Activated T-cell treated with anti-CD3 and anti-CD28 coated beads for 48 hours (primary cell): ENCODE measurements at regions not wholly inside any gene's neighbourhood (a gene's known extent, or its start where the extent isn't known, plus 50 kb on each side); places are given as distances from the start of the nearest gene placed in this dataset.

Source experiments
- DNase-seq: peaks from one replicate; pipeline ENCODE4 v3.0.0-alpha.2; 2020; ENCODE audit warnings: low read depth

DNA sequence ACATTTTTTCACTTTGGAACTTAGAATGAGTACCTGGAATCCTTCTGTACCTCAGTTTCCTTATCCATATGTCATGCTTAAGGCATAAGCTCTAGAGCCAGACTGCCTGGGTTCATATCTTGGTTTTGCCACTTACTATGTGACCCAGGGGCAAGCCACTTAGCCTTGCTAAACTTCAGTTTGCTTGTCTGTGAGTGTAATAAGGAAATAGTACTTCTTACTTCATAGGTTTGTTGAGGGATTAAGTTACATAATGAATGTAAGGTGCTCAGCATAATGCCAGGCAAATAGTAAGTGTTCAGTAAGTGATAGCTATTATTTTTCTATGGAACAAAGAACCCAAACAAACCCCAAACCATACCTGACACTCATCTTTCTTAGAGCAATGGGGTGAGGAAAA lies 225.1 kb downstream of the BCAT1 start:
- DNase-seq = no peak

DNA sequence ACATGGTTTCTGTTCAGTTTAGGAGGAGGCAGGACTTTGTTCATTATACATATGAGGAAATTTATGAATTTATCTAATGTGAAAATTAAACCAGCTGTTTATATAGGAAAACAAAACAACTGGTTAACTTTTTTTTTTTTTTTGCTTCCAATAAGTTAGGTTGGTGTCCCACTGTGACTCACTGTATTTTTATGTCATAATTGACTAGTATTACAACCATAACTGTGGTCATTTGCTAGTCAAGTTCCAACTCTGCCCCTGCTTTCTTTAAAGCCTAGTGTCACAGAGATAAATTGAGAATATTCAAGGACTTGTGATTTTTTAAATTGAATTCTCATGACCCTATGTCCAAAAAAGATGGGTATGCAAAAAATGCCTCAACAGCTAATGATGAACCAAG lies 227.7 kb downstream of the BCAT1 start:
- DNase-seq = no peak

DNA sequence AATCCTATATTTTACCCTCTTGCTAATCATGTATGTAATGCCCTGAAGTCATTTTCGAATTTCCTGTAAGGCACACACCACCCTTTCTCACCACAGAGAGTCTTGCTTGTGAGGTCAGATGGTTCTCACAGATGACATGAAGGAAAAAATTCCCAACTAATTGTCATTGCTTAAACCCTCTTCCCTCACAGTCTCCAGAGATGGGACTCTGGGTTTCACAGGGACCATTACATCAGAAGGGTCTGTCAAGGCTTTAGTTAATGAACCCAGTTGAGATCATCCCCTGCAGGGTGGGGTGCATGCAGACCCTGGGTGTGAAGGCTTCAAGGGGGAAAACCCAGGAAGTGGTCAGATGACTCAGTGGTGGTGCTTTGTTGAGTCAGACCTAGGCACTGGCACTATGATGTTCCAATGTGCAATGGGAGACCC lies 229.6 kb downstream of the BCAT1 start:
- DNase-seq = peak; percentile 46

DNA sequence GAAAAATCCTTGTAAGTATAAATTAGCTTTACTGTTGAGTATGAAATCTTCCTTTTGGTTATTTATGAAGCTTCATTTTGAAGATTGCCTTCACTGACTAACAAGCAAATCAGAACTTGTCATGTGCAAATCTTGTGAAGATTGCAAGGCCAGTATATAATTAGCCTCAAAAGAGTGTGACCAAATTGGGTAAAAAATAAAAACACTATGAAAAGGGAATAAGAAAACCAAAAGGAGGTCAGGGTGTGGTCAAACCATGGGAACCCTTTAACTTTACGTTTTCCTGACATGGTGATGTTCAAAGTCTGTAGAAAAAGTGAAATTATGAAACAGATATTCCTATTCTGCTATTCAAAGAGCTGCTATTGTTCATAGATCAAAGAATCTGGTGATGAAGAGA lies 230.3 kb downstream of the BCAT1 start:
- DNase-seq = no peak

DNA sequence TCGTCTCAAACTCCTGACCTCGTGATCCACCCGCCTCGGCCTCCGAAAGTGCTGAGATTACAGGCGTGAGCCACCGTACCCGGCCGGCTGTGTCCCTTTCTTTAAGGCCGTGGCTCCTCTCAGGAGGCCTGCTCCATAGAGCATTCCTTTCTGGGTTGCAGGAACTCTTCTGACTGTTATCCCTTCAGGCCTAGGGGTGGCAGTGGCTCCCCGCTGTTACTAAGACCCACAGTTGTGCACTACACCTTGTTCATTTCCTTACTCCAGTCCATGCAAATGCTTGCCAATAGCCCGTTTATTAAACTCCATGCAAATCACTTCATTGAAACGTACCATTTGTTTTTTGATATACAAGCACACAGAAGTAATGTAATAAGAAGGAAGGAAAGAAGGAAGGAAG lies 234.7 kb downstream of the BCAT1 start:
- no peak for DNase-seq

DNA sequence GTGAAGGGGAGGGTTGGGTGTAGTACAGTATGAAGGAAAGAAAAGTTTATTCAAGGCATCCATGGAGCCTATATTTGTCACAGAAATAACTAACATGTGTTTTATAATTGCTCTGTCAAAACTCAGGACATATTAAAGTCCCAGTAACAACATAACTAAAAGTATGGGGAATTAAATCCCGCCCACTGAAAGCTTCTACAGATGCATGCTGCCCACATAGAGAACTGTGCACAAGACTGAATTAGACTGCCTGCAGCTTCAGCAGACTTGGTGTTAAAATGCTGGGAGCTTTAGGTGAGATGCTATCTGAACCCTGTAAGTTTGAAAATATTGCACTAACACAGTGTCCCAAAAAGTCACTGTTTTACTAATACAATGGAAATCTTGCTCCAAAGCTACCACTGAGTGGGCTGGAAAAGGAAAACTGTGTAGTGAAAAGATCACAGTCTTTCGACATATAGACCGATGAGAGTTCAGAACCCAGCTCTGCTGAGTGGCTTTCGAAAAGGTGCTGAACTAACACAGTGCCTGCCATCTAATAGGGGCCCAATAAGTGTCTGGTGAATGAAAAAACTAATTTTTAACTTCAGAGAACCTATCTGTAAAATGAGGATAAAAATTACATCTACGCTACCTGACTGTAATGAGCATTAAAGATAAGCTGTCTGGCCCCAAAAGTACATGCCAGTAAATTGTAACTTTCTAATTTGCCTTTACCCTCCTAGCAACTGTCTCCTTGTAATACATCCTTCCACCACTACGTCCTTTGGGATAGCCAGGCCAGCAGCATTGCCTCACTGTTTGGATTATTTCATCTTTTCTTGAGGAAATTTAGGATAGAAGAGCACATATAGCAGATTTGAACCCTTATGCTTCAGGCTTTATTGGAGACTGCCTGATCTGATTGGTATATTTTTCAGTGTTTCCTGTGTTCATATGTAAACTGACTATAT lies 237.6 kb downstream of the BCAT1 start:
- no peak for DNase-seq

DNA sequence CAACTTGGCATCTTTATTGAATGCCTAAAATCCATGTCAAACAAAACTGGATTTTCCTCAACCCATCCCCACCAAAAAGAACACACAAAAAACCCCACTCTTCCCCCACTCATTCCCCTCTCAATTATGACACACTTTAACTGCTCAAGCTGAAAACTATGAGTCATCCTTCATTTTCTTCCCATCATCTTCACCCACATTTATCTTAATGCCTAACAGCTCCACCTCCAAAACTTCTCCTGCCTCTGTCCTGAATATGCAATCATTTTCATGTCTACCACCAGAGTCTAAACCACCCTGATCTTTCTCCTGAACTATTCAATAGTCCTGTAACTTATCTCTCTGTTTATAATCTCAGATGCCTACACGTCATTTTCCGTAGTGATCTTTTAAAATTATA lies 239.7 kb downstream of the BCAT1 start:
- no peak for DNase-seq

DNA sequence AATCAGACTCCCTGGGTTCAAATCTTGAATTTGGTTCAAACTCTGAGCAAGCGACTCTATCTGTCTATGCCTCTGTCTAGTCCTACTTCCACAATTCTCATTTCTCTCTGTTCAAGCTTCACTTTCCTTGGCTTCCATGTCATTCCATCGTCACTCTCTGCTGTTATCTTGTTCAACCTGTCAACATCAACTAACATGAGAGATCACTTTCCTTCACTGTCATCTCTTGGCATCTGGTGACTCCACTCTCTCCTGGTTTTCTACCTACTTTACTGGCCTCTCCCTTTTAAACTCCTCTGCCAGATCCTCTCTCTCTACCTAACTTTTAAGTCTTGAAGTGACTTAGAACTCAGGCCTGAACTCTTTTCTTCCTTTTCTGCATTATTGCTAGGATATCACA lies 240.2 kb downstream of the BCAT1 start:
- no peak for DNase-seq

DNA sequence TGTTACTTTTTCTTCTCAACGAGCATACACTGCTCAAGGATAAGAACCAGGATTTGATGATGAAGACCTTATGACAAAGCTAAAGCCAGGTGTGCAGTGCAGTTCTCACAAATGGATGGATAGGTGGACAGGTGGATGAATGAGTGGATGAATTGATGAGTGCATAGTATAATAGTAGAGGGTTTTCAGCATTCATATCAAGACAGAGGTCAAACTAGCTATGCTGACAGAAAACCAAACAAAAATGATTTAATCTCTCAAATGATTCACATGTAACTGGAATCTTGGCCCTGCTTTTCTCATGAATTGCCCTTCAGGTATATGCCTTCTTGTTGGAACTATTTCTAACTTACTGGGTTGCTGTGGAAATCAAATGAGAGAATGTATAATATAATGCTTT lies 240.9 kb downstream of the BCAT1 start:
- no peak for DNase-seq

DNA sequence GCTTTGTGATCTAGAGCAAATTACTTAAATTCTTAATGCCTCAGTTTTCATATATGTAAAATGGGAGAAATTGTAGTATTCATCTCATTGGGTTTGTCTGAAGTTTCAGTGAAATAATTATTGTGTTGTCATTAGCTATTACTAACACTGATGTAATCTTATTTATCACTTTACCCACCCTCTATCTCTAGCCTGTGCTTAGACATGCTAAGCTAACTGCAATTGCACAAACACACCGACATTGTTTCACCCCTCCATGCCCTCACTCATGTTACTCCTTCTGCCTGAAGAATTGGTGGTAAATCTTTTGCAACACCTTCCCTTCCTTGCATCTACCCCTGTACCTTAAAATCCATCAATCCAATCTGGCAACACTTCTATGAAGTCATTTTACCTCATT lies 241.6 kb downstream of the BCAT1 start:
- no peak for DNase-seq

DNA sequence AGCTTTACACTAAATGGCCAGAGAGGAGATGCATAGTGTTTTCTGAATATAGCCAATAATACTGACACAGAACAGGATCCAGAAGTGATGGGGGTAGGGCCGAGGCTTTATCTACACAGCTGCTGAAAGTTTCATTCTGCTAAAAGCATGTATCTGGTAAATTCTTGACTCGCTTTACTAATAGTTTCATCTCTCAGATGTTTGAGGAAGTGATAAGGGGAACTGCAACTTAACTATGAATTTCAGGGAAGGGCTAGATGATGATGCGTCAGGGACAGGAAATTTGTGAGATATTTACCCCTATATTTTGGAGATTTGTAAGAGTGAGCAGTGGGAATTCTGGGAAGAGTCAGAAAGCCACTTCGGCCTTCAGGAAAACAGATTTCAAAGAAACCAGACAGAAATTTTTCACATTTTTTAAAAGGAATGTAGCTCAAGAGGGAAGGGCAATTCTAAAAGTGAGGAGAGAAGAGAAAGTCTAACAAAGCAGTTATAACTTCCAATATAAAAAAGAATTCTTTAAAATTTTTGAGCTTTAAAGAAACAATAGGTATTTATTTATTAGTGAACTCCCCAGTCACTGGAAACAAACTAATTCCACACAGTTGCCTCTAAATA lies 243.1 kb downstream of the BCAT1 start:
- DNase-seq = no peak

DNA sequence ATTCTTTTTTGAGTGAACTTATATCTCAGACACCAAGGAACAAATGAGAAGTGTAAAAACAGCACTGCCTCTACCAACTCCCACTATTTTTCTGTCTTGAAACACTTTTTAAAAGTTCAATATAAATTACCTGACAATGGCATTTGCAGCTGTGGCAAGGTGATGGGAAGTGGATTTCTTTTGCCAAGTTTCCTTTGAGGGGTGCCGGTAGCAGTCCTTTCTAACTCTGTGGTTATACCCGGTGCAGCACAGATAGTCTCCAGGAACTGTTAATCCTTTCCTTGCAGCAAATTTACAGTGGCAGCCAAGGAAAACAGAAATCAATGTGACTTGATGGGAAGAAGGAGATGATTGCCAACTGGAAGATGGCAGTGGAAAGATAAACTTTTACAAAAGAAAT lies 243.7 kb downstream of the BCAT1 start:
- no peak for DNase-seq

DNA sequence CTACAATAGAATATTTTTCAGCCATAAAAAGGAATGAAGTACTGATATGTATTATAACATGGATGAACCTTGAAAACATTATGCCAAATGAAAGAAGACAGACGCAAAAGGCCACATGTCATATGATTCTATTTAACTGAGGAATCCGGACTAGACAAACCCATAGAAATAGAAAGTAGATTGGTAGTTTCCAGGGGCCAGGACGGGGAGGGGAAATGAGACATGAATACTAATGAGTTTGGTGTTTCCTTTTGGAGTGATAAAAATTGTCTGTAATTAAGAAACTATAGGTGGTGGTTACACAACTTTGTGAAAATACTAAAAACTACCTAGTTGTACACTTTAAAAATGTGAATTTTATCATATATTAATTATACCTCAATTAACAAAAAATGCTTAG lies 247.6 kb downstream of the BCAT1 start:
- no peak for DNase-seq

DNA sequence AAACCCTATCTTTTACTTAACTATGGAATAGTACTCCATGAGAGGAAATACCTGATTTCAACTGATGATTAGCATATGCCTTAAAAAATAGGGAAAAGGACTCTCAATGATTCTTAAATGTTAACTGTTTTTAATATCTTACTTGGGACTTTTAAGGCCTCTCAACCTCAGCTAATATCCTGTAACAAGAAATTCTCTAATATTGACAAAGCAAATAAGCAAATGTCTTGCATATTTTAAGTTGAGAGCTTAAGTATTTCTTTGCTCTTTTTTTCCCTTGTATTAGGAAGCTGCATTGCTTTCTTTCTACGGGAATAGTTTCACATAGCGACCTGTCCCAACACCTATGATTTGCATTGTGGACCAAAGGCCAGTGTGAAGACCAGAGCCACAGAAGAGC lies 249.9 kb downstream of the BCAT1 start:
- no peak for DNase-seq

DNA sequence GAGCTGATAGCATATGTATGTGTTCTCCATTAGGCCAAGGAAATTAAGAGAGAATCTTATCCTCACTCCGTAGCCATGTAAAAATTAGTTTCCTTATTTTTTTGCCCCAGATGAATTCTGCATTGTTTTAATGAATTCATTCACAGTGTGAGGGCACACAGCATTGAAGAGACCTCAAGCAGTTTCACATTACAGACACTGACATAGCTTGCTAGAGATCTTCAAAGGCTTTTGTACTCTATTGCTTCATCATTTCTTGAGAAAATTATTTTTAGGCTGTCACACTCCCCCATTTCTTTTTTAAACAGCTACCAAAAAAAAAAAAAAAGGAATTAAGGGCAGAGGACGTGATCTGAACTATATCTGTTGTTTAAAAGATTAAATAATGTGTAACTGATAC lies 251.1 kb downstream of the BCAT1 start:
- no peak for DNase-seq

DNA sequence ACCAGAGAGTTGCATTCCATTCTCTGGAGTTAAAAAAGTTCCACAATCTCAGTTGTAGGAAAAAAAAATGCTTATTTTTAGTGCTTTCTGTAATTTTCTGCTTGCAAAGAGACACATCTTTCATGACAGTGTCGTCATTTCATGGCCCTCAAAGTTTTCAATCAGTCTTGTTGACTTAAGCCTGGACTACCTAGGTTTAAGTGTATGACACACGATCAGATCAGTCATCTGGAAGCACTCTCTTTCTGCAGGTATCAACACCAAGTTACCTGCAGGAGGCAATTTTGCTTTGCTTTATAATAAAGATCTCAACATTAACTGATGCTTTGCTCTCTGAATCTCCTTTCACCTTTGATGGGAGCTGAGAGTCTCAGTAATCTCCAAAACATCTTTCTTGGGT lies 251.6 kb downstream of the BCAT1 start:
- DNase-seq = no peak

DNA sequence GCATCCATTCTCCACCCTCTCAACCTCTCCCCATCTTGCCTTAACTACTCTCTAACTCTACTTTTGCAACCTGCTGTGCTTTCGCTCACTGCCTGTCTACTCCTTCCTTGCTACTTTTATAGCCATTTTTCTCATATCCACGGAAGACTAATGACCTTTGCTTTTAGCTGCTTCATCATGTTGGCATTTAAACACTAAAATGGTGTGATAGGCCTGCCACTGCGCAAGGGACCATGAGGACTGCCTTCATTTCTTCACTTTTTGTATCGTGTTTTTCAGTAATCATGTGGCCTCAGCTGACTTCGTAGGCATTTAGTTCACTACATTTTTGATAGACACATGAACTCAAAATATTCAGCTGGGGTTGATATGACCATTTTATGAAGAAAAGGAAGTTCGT lies 252.1 kb downstream of the BCAT1 start:
- no peak for DNase-seq

DNA sequence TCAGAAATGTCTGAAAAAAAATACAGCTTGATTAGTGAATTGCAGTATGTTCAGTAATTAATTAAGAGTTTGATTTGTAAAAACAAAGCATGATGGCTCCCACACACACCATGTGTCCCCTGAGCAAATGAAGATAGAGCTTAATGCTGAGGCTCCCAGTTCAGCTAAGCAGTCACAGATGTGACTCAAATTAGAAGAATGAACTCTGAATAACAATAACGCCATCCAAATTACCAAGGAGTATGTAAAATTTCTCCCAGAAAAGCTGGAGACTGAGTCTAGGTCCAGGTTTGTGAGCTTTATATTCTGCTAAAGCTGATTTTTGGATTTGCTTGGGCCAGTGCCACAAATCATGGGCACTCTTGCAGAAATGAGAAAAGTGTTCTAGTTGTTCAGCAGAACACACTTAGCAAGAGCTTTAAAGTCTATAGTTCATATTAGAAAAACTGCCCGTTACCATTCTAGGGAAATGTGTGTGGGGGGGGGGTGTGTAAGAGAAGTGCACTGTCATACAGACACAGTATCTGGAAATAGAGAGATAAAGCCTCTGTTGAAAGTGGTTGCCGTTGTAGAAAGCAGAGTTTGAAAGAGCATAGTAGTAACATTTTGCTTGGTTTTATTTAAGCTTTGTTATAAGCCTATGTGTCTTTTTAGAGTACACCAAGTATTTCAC lies 253.1 kb downstream of the BCAT1 start:
- no peak for DNase-seq

DNA sequence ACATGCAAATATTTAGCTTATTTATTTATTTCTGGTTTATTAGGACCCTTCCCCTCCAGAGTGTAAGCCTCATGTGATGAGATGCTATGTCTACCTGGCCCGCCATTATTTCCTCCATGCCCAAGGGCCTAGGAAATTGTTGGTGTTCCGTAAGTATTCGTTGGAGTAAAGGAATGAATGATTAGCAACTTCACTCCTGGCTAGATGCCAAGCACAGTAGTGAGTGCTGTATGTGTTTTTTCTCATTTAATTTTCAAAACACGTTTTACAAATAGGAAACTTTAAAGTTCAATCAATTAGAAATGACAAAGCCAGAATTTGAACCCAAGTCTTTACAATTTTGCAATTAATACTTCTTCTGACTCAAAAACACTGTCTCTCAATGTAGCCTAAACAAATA lies 253.8 kb downstream of the BCAT1 start:
- no peak for DNase-seq

DNA sequence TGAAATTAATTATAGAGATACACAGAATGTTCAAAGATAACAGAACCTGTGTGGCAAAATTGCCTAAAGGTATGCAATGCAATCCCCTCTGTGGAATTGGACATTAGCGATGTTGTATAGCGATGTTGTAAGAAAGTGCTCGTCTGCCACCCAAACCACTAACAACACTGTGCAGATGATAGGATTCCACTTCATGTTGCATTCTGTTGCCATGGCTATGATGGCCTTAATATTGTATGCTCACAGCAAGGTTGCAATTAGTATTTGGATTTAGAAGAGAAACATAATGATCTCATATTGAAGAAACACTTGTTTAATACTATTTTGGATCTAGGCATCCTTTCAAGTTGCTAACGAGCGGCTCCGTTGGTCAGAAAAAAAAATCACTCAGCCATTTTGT lies 260.3 kb downstream of the BCAT1 start:
- no peak for DNase-seq

DNA sequence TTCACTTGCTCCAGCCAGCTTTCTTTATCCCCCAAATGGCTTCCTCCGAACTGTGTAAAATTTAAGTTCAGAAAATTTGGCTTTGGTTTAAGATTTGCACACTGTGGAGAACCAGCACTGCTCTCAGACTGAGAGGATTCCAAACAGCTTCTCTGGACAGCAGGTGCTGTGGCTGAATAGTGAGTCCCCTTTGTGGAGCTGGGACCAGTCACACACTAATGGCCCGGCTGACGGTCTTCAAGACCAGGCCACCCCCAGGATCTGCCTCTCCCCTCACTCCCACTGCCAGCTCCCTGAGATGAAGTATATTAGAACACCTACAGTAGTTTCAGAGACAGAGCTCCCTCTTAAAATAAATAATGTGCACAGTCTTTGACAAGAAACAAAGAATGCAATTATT lies 267.3 kb downstream of the BCAT1 start:
- DNase-seq = no peak

DNA sequence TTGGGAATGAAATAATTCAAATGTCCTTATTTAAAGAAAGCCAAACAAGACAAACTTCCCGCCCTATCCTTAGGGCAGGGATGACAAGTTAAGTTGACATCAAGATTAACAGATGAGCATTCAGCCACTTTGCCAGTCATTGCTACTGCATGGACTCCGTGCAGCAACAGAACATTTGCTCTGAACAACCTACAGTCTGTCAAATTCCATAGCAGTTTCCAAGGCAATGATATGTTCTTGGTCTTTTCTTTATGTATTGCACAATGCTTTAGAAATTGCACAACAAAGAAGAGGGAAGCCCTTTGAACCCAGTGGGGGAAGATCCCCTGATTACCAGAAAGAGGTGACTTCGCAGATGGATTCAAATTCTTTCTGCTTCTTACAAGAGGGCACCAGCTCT lies 269.8 kb downstream of the BCAT1 start:
- no peak for DNase-seq

DNA sequence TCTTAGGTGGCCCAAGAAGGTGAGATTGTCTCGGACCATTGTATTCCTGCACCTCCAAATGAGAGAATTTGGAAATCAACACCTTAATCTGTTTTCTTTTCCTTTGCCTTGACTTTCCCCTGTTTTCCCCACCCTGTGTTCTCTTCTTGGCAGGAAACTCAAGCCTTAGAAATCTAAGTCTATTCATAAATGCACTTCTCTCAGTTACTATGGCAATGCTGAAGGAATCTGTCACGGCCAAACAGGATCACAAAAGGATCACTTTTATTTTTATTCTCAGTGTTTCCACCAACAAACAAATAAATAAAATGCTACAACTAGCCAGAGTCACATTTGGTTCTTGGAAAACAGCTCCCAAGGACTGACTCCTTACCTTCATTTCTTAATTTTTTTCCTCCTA lies 270.5 kb downstream of the BCAT1 start:
- no peak for DNase-seq
